HG02981 (cell line): ENCODE measurements at regions not wholly inside any gene's neighbourhood (a gene's known extent, or its start where the extent isn't known, plus 50 kb on each side); places are given as distances from the start of the nearest gene placed in this dataset.

Source experiments
- ATAC-seq: cut with Tn5 transposase; IDR thresholded peaks from one replicate; pipeline ENCODE4 v1.9.1; 2021; ENCODE audit warnings: mild to moderate bottlenecking, moderate library complexity; ENCODE audit not compliant: unreplicated experiment

GRCh38 chr2:43022896-43023295, 203.5 kb downstream of the ZFP36L2 start:
- ATAC-seq = no peak

DNA sequence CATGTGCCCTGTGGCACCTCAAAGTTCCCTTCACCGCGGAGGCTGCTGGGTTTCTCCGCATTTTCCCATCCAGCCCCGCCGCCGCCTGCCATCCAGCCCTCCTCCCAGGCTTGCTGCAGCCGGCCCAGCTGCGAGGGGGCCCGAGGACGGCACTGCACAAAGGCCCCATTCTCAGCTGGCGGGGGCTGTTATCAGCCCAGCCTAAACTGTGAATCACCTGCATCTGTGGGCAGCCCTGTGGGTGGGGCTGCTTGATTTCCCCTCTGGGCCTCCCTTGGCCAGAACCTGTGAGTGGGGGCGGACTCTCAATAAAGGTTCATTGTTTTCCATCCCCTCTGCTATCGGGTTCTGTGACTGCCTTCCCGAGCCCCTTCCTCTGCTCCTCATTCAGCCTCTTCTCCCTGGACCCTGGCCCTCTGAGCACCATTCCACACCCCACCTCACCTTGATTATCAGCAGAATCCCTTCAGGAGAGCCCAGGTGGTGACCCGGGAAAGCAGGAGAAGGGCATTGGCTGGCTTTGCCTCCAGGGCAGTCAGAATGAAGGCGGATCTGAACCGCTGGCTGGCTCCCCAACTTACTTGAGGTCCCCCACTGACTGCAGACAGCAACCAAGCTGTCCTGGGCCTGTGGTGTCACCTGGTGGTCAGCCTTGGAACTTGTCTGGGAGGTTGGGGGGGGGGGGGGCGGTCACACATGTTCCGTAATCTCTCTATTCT, 204.5 kb downstream of the ZFP36L2 start:
- no peak for ATAC-seq

GRCh38 chr2:43020990-43021669, 205.3 kb downstream of the ZFP36L2 start:
- no peak for ATAC-seq

DNA sequence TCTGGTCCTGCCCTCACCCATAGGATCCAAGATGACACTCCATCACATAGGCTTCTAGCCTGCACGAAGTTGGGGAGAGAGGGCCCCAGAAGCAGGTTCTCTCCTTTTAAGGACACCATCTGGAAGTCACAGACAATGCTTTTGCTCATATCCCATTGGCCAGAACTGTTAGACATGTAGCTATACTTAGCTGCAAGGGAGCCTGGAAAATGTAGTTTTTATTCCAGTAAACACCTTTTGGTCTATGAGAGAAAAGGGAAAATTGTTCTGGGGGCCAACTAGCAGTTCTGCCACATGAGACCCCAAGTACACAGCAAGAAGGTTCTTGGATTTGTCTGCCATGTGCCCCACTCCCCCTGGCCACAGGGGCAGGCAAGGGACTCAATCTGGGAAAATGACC, 206.1 kb downstream of the ZFP36L2 start:
- ATAC-seq = no peak

- ATAC-seq = no peak
These were observed 206.7 kb downstream of the ZFP36L2 start for GRCh38 chr2:43019536-43020183.

GRCh38 chr2:43019025-43019367, 207.4 kb downstream of the ZFP36L2 start:
- ATAC-seq = no peak

DNA sequence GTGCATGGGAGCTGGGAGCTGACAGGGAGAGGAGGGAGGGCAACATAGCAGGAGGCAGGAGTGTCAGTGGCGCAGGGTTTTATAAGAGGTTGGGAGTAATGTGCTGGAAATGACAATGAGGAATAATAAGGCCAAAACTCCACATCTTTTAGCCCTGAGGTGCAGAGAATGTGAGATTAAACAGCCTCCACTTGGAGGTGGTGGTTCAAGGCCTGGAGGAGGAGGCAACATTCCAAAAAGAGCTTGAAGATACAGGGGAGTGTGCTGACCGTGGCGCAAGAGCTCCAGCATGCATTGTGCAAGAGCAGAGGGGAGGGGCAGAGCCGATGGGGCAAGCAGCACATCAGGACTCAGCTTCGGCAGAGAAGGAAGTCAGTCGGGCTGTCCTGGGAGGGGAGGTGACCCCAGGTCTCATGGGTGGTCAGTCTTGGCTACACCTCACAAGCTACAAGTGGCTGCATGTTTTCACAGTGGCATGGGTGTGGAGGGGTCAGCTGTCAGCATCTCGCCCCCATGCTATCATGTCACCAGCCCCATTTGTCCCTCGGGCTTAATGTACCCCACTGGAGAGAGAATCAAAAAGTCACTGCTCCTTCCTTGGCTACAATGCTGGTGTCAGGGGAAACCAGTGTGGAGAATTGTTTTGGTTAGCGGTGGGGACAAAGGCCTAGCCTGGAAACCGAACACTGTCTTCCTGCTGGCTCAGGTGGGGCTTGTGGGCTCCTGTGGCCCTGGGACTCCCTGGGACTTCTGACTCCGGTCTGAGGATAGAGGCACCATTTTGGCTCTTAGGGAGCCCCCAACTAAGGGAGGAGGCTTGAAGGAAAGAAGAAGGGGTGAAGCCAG, 208.0 kb downstream of the ZFP36L2 start:
- no peak for ATAC-seq

DNA sequence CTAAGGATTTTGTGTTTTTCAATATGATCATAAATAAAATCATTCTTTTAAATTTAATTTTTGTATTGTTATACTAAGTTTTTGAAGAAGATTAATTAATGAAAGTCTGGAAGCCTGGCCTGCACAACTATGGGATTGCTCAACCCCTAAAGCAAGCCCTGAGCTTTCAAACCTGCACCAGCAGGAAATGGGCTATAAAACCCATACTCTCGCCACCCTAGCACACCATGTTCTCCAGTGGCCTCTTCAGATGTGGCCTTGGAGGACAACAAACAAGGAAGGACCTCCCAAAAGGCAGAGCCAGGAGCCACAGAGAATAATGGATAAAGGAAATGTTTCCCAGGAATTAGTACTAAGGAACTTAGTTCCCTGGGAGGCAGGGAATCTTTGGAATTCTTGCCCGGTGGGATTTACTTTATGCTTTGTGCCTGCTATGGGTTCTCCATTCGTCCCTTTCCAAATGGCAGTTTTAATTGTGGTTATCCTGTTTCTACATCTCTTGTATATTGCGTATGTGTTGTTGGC, 212.5 kb downstream of the ZFP36L2 start:
- no peak for ATAC-seq

GRCh38 chr2:43012966-43013365, 213.4 kb downstream of the ZFP36L2 start:
- no peak for ATAC-seq

DNA sequence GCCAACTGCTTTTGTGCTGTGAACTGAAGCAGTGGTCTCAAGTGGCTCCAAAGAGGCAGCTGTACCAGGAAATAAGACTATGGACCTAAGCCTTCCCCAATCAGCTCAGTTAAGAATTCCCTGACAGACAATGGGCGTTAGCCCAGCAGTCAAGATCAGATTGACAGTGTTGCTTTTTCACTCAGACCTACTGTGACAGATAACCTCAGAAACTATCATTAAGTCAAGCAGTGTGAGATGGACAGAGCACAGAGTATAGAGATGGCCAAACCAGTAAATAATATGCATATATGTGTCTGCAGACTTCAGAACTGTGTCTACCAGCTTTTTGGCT, 215.3 kb downstream of the ZFP36L2 start:
- no peak for ATAC-seq

- ATAC-seq = no peak
These were observed 215.8 kb downstream of the ZFP36L2 start for GRCh38 chr2:43010438-43011157.

DNA sequence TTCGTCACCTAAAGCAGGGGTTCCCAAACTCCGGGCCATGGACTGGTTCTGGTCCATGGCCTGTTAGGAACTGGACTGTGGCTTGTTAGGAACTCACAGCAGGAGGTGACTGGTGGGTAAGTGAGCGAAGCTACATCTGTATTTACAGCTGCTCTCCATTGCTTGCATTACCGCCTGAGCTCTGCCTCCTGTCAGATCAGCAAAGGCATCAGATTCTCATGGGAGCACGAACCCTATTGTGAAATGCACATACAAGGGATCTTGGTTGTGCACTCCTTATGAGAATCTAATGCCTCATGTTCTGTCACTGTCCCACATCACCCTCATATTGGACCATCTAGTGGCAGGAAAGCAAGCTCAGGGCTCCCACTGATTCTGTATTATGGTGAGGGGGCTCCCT, 217.0 kb downstream of the ZFP36L2 start:
- no peak for ATAC-seq

DNA sequence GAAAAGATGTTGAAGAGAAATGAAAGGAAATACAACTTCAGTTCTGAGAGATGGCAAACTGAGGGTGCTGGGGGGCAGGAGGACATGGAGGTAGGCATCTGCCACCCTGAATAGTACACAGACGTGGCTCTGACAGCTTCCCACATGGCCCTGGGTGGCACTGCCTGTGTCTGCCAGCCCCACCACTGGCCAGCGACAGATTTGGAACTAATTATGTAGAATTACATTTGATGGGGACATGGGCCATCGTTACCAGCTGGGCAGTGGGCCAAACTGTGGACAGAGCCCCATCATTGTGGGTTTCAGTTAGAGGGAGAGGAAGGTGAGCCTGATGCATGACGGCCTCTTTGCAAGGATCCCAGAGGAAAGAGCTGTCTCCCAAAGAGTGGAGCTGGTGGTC, 216.0 kb upstream of the HAAO start:
- ATAC-seq = no peak

GRCh38 chr2:43007901-43008300, 215.5 kb upstream of the HAAO start:
- no peak for ATAC-seq

DNA sequence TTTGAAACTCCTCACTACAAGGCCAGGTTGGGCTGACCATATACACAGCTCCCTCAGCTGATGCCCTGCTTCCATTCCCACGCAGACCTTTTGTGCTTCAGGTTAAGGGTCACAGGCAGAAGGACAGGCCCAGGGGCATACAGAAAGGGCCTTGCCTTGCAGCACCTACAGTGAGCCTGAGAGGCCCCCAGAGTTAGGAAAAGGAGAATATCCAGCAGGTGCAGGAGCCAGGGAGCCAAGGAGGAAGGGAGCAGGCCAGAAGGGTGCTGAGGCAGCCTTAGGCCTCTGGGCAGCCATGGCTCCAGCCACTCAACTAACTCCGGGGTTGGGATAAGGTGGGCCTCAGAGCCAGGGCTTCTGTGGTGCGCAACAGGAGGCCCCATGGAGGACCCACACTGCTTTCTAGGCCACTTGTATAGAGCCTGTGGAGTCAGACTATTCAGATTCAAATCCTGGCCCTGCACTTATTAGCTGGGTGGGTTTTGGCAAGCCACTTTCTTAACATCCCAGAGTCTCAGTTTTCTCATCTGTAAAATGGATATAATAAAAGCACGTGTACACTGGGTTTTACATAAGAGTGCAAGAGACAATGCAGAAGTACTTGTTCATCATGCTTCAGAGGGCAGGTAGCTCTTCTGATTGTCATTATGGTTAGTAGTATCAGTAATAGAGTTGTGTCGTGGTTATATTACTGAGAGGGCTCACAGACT, 214.6 kb upstream of the HAAO start:
- ATAC-seq = no peak

GRCh38 chr2:43005975-43006833, 213.8 kb upstream of the HAAO start:
- no peak for ATAC-seq

DNA sequence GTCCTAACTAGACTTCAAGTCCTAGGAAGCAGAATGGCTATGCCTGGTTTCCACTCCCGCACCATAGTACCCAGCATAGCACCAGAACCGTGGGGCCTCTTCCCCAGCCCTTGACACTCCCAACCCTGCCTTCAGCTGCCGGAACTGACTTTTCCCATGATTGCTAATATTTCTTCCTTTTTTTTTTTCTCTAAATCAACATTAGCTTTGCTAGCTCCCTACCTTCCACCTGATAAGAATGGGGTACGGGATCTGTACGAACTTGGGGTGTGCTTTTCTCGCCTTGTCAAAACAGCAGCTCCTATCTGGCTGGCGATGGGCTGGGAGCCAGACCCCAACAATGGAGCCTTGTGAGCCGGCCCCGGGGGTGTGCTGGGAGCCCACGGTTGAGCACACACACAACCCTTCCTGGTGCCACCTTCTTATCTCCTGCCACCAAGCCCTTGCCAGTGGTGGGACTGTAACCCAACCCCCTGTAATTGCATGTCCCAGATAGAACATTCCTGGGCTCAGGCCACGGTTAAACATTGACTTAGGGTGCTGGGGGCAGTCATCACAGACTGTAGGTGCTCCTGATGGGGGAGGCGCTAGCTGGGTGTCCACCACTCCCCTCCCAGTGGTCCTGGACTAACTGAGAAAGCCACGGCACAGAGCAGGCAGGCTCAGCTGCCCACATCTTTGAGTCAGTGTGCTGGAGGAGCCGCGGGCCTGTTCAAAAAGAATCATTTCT, 213.0 kb upstream of the HAAO start:
- no peak for ATAC-seq

DNA sequence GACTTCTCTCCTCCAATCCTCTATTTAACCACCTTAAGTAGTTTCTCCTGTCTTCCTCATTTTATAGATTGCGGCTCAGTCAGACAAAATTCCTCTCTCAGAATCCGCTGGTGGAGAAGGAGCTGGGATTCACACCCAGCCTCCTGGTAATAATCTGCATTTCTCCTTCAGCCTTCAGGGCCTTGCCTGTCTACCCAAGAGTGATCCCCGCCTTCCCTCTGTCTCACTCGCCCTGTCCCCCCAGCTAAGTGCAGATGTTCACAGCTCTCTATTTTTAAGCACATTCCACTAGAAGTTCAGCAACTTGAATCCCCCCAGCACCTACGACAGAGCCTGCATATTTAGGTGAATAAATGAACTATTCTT, 212.5 kb upstream of the HAAO start:
- no peak for ATAC-seq
